ENCODE measurements at regions not wholly inside any gene's neighbourhood (a gene's known extent, or its start where the extent isn't known, plus 50 kb on each side); places are given as distances from the start of the nearest gene placed in this dataset.

GRCh38 chr1:213858581-213858980 lies 129.2 kb upstream of the PROX1 start:
- Histone ChIP-seq H3K56ac (ENCODE audit: extremely low read depth, insufficient read depth, low read length) (no peak overlapping the region), H3K36me3 (ENCODE audit: control insufficient read depth, insufficient read depth, low read length) (no peaks in the 10 kb centered on the region), H4K20me1 (ENCODE audit: insufficient read depth, low read length) (no peaks in the 10 kb centered on the region), H2BK5ac (ENCODE audit: low read depth, low read length, poor library complexity, severe bottlenecking) (no peak overlapping the region), H3K9ac (ENCODE audit: low read depth, low read length) (no peak overlapping the region), H2AK9ac (replicated peaks; ENCODE audit: low read depth, low read length, poor library complexity) (no peak overlapping the region), H3K27ac (ENCODE audit: insufficient read depth, low read length) (no peak overlapping the region), H3K4me2 (ENCODE audit: low read depth, low read length) (no peak overlapping the region), H3K9me1 (ENCODE audit: insufficient read depth, low read length) (no peaks in the 10 kb centered on the region), H3K14ac (replicated peaks; ENCODE audit: low read depth, low read length) (no peak overlapping the region), H2BK20ac (ENCODE audit: low read depth, low read length) (no peak overlapping the region), H3K4me3 (ENCODE audit: insufficient read depth, low read depth, low read length) (no peak overlapping the region), H2BK120ac (ENCODE audit: low read depth, low read length) (no peak overlapping the region), H2AK5ac (ENCODE audit: low read depth, low read length) (no peak overlapping the region), H2BK15ac (ENCODE audit: low read depth, low read length) (no peak overlapping the region), H3K27me3 (ENCODE audit: control insufficient read depth, insufficient read depth, low read length) (no peaks in the 10 kb centered on the region), H3K18ac (ENCODE audit: low read depth, low read length) (no peak overlapping the region), H2AFZ (replicated peaks; ENCODE audit: low read length, poor library complexity) (no peak overlapping the region), H3K79me1 (ENCODE audit: low read depth in 1 of 2, low read length in 2 of 2) (no peaks in the 10 kb centered on the region), H3K9me3 (ENCODE audit: control insufficient read depth, insufficient read depth, low read length) (peaks cover 3% of the 10 kb centered on the region; the same call in 1 of the 2 replicates), H4K5ac (ENCODE audit: low read depth, low read length) (no peak overlapping the region), H3K4me1 (ENCODE audit: control insufficient read depth, insufficient read depth, low read length) (no peaks in the 10 kb centered on the region), H3K4ac (ENCODE audit: low read depth, low read length) (no peak overlapping the region), H4K8ac (ENCODE audit: low read depth in 2 of 2, low read length in 2 of 2) (no peak overlapping the region), H4K91ac (ENCODE audit: insufficient read depth, low read depth, low read length) (no peak overlapping the region), H3K23ac (ENCODE audit: low read depth, low read length) (no peak overlapping the region)
- DNase-seq: no peak
- WGBS, 2 experiments (ENCODE audit: extremely low coverage in 2 of 2, insufficient read length in 1 of 2): no CpG with 5 or more reads among the region's 1 CpG
- intact Hi-C loops (cut with micrococcal nuclease) (no loop called here), in situ Hi-C loops (cut with MboI; ENCODE audit: low sequenced_read_pairs) (no loop called here), dilution Hi-C loops (cut with HindIII; ENCODE audit: low sequenced_read_pairs, unreplicated experiment) (no loop called here)
- no peak for ATAC-seq (ENCODE audit: low read depth)
- BruUV-seq (replicated peaks): no TSS peak
- ChIA-PET POLR2A (ENCODE audit: unreplicated experiment) (no interaction called here), CTCF (no interaction called here)
- no peak for TF ChIP-seq POLR2A (IDR thresholded peaks at IDR 0.05; ENCODE audit: low read depth, low read length)
- no peak for TF ChIP-seq RAD21 (IDR thresholded peaks at IDR 0.05; ENCODE audit: low read length)
- TF ChIP-seq RCOR1 (IDR thresholded peaks at IDR 0.05; ENCODE audit: insufficient replicate concordance, low read length): no peak
- no peak for TF ChIP-seq CTCF (conservative IDR thresholded peaks at IDR 0.05; ENCODE audit: low read depth, low read length)
- no peak for TF ChIP-seq CEBPB (IDR thresholded peaks at IDR 0.05; ENCODE audit: low read depth, low read length)
- TF ChIP-seq ELK1 (IDR thresholded peaks at IDR 0.05; ENCODE audit: borderline replicate concordance, low read depth, low read length): no peak
- no peak for TF ChIP-seq RFX5 (IDR thresholded peaks at IDR 0.05; ENCODE audit: low read depth, low read length)
- TF ChIP-seq SMC3 (IDR thresholded peaks at IDR 0.05; ENCODE audit: low read depth, low read length): no peak
- TF ChIP-seq MXI1 (IDR thresholded peaks at IDR 0.05; ENCODE audit: borderline replicate concordance, low read depth, low read length): no peak
- TF ChIP-seq BHLHE40 (IDR thresholded peaks at IDR 0.05; ENCODE audit: low read depth, low read length): no peak
- TF ChIP-seq MAFK (IDR thresholded peaks at IDR 0.05; ENCODE audit: low read depth, low read length): no peak

All from IMR-90 (cell line).